Urinary bladder (tissue), 3 donors: ENCODE measurements at regions not wholly inside any gene's neighbourhood (a gene's known extent, or its start where the extent isn't known, plus 50 kb on each side); places are given as distances from the start of the nearest gene placed in this dataset.
"Not testable (repeated sequence)": the region's sequence is repeated elsewhere in the genome, so short reads cannot be mapped to it uniquely, and the experiment has no call there.

ENCODE experiments used
- DNase-seq: peaks from one replicate; pipeline ENCODE4 v3.0.0-alpha.2; 2015; ENCODE audit errors: extremely low spot score
- H3K27ac ChIP-seq: one replicate; pipeline ENCODE4 v1.5.1; 2013; ENCODE audit warnings: low read depth, mild to moderate bottlenecking, moderate library complexity
- H3K36me3 ChIP-seq: one replicate; pipeline ENCODE4 v1.6.1; 2013; ENCODE audit warnings: mild to moderate bottlenecking, moderate library complexity; ENCODE audit not compliant: insufficient read depth
- H3K4me1 ChIP-seq: one replicate; pipeline ENCODE4 v1.6.1; 2013; ENCODE audit warnings: mild to moderate bottlenecking, moderate library complexity; ENCODE audit not compliant: insufficient read depth
- H3K4me3 ChIP-seq: one replicate; pipeline ENCODE4 v1.5.1; 2013; ENCODE audit warnings: low read depth, low read length
- WGBS: extraction: QIAGEN DNeasy Blood & Tissue Kit; methylation state at CpG from one replicate; pipeline ENCODE4 v1.1.7; 2013; 5-methylcytosine and 5-hydroxymethylcytosine counted together
- donor health status: healthy with polysubstance abuse.
- donor health status: healthy.

DNA sequence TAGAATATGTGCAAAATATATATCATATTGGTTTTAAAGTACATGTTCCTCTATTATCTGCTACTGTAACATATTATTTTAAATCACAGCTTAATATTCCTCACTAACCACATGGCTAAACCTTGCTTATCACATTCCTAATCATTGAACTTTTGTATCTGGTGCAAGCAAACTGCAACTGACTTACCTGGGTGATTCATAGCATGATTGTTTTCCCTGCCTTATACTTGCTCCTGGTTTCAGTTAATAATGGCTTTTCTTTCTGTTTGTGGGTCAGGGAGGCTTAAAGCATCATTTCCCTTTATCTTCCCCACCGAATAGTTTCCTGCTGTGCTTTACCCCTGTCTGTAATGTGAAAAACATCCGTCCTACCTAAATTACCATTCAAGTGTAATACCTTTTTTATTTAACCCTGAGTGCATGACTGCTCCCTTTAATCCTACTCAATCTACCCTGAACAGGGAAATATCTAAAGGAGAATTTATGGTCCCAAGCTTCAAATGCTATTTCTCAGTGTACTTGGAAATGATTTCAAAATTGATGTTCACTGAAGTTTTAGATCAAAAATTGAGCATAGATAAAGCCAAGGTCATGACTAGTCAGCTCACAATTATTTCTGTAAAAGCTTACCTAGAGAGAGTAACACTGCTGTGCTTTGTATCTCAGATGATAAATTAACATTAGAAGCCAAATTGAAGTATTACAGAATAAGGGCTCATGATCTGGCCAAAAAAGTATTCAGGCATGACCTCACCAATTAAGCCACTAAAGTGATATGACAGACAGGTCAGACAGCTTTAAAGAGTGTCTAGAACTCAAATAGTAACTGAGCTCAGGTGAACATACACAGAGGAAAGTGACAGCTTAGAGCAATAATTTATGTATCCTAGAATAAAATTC is 507.1 kb downstream of the BRINP3 start:
- H3K27ac ChIP-seq: no peak overlapping the region
- WGBS: 34% methylated on average over 2 of the region's 2 CpGs
- H3K4me3 ChIP-seq: no peak overlapping the region
- no peak for DNase-seq
- no peaks in the 10 kb centered on the region for H3K36me3 ChIP-seq
- no peaks in the 10 kb centered on the region for H3K4me1 ChIP-seq

DNA sequence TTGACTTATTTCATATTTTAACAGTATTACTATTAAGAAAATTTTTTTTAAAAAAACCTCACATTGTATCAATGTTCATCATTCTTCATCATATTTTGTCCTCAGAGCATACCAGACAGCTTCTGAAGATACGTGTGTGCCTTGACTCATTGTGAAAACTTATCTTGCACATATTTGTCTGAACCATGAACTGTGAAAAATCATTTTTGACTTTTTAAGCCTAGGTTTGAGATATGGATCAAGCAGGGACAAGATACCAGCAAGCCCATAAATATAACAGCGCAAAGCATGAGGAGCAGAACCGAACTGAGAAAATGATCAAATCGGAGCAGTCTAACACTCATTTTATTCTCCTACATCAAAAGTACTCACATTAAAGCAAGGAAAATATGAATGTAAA is 506.0 kb downstream of the BRINP3 start:
- Histone ChIP-seq H3K36me3 (no peaks in the 10 kb centered on the region), H3K4me3 (no peak overlapping the region), H3K4me1 (no peaks in the 10 kb centered on the region), H3K27ac (no peak overlapping the region)
- 73% methylated on average over 4 of the region's 4 CpGs for WGBS
- no peak for DNase-seq

DNA sequence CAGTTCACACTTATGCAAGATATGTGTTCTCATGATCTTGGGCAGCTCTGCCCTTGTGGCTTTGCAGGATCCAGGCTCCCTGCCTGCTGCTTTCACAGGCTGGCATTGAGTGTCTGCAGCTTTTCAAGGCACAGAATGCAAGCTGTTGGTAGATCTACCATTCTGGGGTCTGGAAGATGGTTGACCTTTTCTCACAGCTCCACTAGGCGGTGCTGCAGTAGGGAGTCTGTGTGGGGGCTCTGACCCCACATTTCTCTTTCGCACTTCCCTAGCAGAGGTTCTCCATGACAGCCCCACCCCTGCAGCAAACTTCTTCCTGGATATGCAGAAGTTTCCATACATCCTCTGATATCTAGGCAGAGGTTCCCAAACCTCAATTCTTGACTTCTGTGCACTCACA is 500.5 kb downstream of the BRINP3 start:
- Histone ChIP-seq H3K4me1 (no peaks in the 10 kb centered on the region), H3K36me3 (no peaks in the 10 kb centered on the region), H3K27ac (no peak overlapping the region), H3K4me3 (no peak overlapping the region)
- DNase-seq: no peak
- WGBS: 86% methylated on average over 2 of the region's 2 CpGs

DNA sequence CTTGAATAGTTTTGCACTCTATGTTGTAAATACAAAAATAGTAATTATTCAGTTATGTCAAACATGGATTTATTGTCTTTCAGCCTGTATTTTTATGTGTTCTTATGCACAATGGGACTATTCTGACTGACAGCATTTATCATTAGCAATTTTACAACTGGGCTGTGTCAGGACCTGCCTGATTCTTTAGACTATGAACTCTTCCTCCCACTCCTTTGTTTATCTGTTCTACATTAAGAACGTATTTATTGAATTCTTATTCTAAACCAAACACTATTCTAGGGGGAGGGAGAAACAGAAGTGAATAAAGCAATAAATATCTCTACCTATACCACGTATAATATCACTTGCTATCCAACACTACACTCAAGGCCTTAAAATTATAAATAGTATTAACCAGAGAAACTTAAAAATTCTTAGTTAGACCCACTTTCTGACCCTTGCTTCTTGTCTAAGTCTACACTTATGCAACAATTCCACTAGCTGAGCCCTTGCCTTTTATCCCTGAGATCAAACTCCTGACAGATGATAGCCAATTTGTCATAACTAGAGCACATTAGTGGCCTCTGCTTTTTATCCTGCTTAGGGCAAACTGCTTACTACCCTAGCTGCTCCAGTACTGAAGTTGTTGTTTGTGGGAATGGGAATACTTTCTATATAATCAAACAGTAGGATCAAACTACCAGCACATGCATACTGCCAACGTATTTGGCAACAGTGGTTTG is 494.3 kb downstream of the BRINP3 start:
- Histone ChIP-seq H3K36me3 (no peaks in the 10 kb centered on the region), H3K4me3 (no peak overlapping the region), H3K27ac (no peak overlapping the region), H3K4me1 (no peaks in the 10 kb centered on the region)
- no peak for DNase-seq
- 50% methylated on average over 3 of the region's 3 CpGs for WGBS

DNA sequence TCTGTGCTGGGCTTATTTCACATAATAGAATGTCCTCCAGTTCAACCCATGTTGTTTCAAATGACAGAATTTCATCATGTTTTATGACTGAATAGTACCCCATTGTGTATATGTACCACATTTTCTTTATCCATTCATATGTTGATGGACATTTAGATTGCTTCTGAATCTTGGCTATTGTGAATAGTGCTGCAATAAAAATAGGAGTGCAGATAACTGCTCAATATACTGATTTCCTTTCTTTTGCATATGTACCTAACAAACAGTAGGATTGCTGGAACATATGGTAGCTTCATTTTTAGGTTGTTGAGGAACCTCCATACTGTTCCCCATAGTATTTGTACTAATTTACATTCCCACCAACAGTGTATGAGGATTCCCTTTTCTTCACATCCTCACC is 491.1 kb downstream of the BRINP3 start:
- Histone ChIP-seq H3K4me1 (no peaks in the 10 kb centered on the region), H3K4me3 (no peak overlapping the region), H3K27ac (no peak overlapping the region), H3K36me3 (no peaks in the 10 kb centered on the region)
- no peak for DNase-seq

DNA sequence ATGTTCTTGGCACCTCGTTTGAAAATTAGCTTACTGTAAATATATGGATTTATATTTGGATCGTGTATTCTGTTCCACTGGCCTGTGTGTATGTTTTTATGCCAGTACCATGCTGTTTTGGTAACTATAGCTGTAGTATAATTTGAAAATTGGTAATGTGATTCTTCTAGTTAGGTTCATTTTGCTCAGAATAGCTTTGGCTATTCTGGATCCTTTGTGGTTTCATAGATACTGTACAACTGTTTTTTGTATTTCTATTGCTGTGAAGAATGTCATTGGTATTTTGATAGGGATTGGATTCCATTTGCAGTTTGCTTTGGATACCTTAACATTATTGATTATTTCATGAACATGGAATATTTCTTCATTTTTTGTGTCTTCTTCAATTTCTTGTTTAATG is 490.2 kb downstream of the BRINP3 start:
- WGBS: 76% methylated on average over 2 of the region's 2 CpGs
- DNase-seq: no peak
- no peak overlapping the region for H3K27ac ChIP-seq
- H3K4me1 ChIP-seq: no peaks in the 10 kb centered on the region
- no peaks in the 10 kb centered on the region for H3K36me3 ChIP-seq
- H3K4me3 ChIP-seq: no peak overlapping the region

DNA sequence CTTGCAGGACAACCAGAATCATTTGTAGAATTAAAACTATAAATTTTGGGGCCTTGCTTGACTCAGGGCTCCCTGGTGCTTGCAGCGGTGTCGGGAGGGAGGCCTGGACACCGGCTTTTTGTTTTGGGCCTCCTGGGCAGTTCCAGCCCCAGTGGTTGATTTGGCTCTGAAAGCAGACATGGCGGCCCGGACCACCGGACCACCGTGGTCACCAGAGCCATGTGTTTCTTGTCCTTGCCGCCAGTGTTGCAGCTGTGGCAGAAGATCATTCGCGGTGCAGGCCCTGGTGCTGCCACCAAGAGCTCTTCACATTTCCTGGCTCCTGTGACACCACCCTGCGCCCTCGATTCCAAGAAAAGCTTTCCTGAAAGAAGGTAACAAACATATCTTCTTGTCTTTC is 484.8 kb downstream of the BRINP3 start:
- Histone ChIP-seq H3K4me1 (no peaks in the 10 kb centered on the region), H3K4me3 (no peak overlapping the region), H3K36me3 (no peaks in the 10 kb centered on the region), H3K27ac (no peak overlapping the region)
- DNase-seq: no peak
- 92% methylated on average over 12 of the region's 12 CpGs for WGBS

DNA sequence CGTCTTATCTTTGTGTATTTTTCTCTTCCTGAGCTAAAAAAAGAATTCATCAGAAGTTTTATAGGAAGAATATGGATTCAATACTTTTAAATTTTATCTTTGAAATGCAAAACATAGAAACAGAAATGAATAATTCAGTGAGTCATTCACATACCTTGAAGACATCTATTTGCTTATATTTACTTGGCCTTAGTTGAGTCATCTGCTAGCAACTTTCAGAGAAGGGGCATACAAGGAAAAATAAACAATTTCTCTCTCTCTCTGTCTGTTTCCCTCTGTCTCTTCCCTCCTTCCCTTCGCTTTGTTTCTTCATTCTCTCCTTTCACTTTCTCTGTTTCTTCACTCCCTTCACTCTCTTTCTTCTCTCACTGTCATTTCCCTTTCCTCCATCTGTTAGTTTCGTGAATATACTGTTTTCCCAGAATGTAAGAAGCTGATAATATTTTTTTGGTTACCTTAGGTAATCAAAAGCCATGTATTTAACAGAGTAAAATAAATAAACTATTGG is 477.2 kb downstream of the BRINP3 start:
- Histone ChIP-seq H3K4me3 (no peak overlapping the region), H3K4me1 (no peaks in the 10 kb centered on the region), H3K27ac (no peak overlapping the region), H3K36me3 (no peaks in the 10 kb centered on the region)
- no peak for DNase-seq
- 78% methylated on average over 3 of the region's 3 CpGs for WGBS

DNA sequence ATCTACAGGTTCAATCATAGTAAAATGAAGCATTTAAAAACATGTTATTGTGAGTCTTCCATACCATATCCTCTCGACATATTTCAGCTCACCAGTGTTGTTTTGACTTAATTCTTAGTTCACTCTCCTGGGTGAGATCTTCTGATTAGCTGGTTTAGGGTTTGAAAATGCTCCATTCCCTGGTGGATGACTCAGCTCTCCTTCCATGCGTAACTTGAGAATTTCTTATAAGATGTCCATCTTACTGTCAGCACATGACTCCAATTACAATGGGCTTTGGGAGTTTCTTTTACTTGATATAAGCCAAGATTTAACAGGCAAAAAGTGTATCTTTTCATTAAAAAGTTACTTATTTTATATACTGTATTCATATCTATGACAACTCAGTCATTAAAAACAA is 476.5 kb downstream of the BRINP3 start:
- no peak for DNase-seq
- Histone ChIP-seq H3K4me1 (no peaks in the 10 kb centered on the region), H3K27ac (no peak overlapping the region), H3K4me3 (no peak overlapping the region), H3K36me3 (no peaks in the 10 kb centered on the region)
- 87% methylated on average over 2 of the region's 2 CpGs for WGBS

DNA sequence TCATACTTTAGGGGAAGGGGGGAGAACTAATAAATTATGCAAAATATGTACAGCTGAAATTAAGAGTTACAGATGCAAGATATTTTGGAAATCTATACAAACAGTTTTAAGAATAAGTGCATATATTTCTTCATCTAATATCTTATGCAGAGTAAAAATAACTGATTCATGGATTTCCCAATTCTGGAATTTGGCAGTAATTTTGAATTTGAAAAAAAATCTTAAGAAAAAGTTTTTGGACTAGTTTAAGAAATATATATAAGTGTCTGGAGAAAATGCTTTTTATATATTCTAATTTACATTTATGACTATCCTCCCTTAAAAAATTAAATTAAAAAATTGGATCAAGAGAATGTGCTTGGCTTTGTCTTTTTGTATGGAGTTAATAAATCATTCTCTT is 474.3 kb downstream of the BRINP3 start:
- H3K27ac ChIP-seq: no peak overlapping the region
- no peaks in the 10 kb centered on the region for H3K36me3 ChIP-seq
- DNase-seq: no peak
- no peak overlapping the region for H3K4me3 ChIP-seq
- no peaks in the 10 kb centered on the region for H3K4me1 ChIP-seq

DNA sequence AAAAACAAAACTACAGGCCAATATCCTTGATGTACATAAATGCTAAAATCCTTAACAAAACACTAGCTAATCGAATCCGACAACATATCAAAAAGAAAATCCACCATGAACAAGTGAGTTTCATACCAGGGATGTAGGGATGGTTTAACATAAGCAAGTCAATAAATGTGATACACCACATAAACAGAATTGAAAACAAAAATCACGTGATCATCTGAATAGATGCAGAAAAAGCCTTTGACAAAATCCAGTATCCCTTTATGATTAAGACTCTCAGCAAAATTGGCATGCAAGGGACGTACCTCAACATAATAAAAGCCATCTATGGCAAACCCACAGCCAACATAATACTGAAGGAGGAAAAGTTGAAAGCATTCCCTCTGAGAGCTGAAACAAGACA is 466.1 kb downstream of the BRINP3 start:
- 91% methylated on average over 4 of the region's 4 CpGs for WGBS
- no peak overlapping the region for H3K27ac ChIP-seq
- H3K36me3 ChIP-seq: no peaks in the 10 kb centered on the region
- H3K4me3 ChIP-seq: no peak overlapping the region
- no peak for DNase-seq
- H3K4me1 ChIP-seq: no peaks in the 10 kb centered on the region

DNA sequence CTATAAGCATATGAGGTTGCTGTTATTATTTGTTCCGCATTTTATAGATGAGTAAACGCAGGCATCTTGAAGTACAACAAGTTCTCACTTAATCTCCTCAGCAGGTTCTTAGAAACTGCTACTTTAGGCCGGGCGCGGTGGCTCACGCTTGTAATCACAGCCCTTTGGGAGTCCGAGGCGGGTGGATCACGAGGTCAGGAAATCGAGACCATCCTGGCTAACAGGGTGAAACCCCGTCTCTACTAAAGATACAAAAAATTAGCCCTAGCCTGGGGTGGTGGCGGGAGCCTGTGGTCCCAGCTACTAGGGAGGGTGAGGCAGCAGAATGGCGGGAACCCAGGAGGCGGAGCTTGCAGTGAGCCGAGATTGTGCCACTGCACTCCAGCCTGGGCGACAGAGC is 458.5 kb downstream of the BRINP3 start:
- not testable (repeated sequence) for H3K27ac ChIP-seq

DNA sequence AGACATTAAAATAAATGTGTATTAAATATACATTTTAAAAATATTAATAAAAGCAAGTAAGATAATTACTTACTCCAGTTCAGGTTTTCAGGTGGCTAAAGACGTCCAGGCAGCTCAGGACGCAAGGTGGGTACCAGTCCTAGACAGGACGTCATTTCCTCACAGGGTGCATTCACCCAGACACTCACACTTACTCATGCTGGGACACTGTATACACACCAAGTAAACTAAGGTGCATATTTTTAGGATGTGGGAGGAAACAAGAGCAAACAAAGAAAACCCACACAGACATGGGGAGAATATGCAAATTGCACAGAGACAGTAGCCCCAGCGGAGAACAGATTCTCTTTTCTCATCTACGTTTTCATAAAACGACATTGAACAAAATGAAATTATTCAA is 457.9 kb downstream of the BRINP3 start:
- Histone ChIP-seq H3K27ac (no peak overlapping the region), H3K4me3 (no peak overlapping the region), H3K36me3 (no peaks in the 10 kb centered on the region), H3K4me1 (no peaks in the 10 kb centered on the region)
- no peak for DNase-seq
- WGBS: 93% methylated on average over 6 of the region's 6 CpGs

More for the DNA sequence above, 458.5 kb downstream of the BRINP3 start:
- 95% methylated on average over 16 of the region's 16 CpGs for WGBS
- H3K36me3 ChIP-seq, DNase-seq, H3K4me3 ChIP-seq, H3K4me1 ChIP-seq: not testable (repeated sequence)

DNA sequence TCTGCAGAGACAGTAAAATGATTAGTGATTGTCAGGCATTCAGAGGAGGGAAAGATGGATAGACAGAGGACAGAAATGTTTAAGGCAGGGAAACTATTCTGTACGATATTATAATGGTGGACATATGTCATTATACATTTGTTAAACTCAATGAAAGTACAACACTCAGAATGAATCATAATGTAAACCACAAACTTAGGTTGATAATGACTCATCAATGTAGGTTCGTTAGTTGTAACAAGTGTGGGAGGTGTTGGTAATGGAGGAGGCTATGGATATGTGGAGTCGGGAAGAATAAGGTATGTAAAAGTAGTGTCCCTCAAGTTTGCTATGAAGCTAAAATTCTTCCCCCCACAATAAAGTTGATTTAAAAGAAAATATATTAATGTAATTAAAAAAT is 455.0 kb downstream of the BRINP3 start:
- Histone ChIP-seq H3K27ac (no peak overlapping the region), H3K36me3 (no peaks in the 10 kb centered on the region), H3K4me3 (no peak overlapping the region), H3K4me1 (no peaks in the 10 kb centered on the region)
- DNase-seq: no peak
- WGBS: 89% methylated on average over 3 of the region's 3 CpGs
